GM21717 (cell line): ENCODE measurements at regions not wholly inside any gene's neighbourhood (a gene's known extent, or its start where the extent isn't known, plus 50 kb on each side); places are given as distances from the start of the nearest gene placed in this dataset.
"Not testable (repeated sequence)": the region's sequence is repeated elsewhere in the genome, so short reads cannot be mapped to it uniquely, and the experiment has no call there.

Experiments used
- ATAC-seq: cut with Tn5 transposase; IDR thresholded peaks from one replicate; pipeline ENCODE4 v1.9.1; 2021; ENCODE audit warnings: mild to moderate bottlenecking, moderate library complexity; ENCODE audit not compliant: unreplicated experiment

GRCh38 chr5:175347931-175348330 is 96.1 kb downstream of the DRD1 start:
- no peak for ATAC-seq

GRCh38 chr5:175347027-175347426 is 97.0 kb downstream of the DRD1 start:
- no peak for ATAC-seq

- no peak for ATAC-seq
Observed at GRCh38 chr5:175344331-175345195, 99.4 kb downstream of the DRD1 start.

- no peak for ATAC-seq
Observed at GRCh38 chr5:175343308-175343707, 100.7 kb downstream of the DRD1 start.

- ATAC-seq, result no peak
Observed at GRCh38 chr5:175340180-175340579, 103.8 kb downstream of the DRD1 start.

- no peak for ATAC-seq
Observed at GRCh38 chr5:175337680-175338079, 106.3 kb downstream of the DRD1 start.

- ATAC-seq, result no peak
Observed at GRCh38 chr5:175336781-175337180, 107.2 kb downstream of the DRD1 start.

GRCh38 chr5:175335691-175336090 is 108.3 kb downstream of the DRD1 start:
- no peak for ATAC-seq

GRCh38 chr5:175331173-175332036 is 112.6 kb downstream of the DRD1 start:
- not testable (repeated sequence) for ATAC-seq

GRCh38 chr5:175329976-175330375 is 114.0 kb downstream of the DRD1 start:
- no peak for ATAC-seq

- no peak for ATAC-seq
Observed at GRCh38 chr5:175328687-175329086, 115.3 kb downstream of the DRD1 start.

GRCh38 chr5:175328176-175328575 is 115.8 kb downstream of the DRD1 start:
- no peak for ATAC-seq

GRCh38 chr5:175325681-175326080 is 118.3 kb downstream of the DRD1 start:
- no peak for ATAC-seq

- no peak for ATAC-seq
Observed at GRCh38 chr5:175321927-175322532, 122.0 kb downstream of the DRD1 start.

GRCh38 chr5:175319199-175319598 is 124.8 kb downstream of the DRD1 start:
- no peak for ATAC-seq

GRCh38 chr5:175317872-175318271 is 126.1 kb downstream of the DRD1 start:
- no peak for ATAC-seq

GRCh38 chr5:175309218-175309810 is 134.7 kb downstream of the DRD1 start:
- ATAC-seq, result no peak

- ATAC-seq, result no peak
Observed at GRCh38 chr5:175308701-175309100, 135.3 kb downstream of the DRD1 start.

GRCh38 chr5:175306381-175306780 is 137.6 kb downstream of the DRD1 start:
- ATAC-seq, result no peak

GRCh38 chr5:175305251-175305650 is 138.7 kb downstream of the DRD1 start:
- ATAC-seq, result no peak

- no peak for ATAC-seq
Observed at GRCh38 chr5:175290379-175290778, 153.6 kb downstream of the DRD1 start.
